NAMALWA (cell line): ENCODE measurements at regions not wholly inside any gene's neighbourhood (a gene's known extent, or its start where the extent isn't known, plus 50 kb on each side); places are given as distances from the start of the nearest gene placed in this dataset.

Source experiments
- DNase-seq: peaks from one replicate; pipeline ENCODE4 v3.0.0-alpha.2; 2015; ENCODE audit warnings: low spot score

GRCh38 chr12:67427336-67427735, 158.2 kb downstream of the CAND1 start:
- no peak for DNase-seq

GRCh38 chr12:67428431-67428830, 159.3 kb downstream of the CAND1 start:
- DNase-seq = no peak

GRCh38 chr12:67430708-67431335, 161.7 kb downstream of the CAND1 start:
- no peak for DNase-seq

- DNase-seq = no peak
Measured at GRCh38 chr12:67431411-67432020, 162.4 kb downstream of the CAND1 start.

- peak; percentile 22 for DNase-seq
Measured at GRCh38 chr12:67433385-67434175, 164.4 kb downstream of the CAND1 start.

- DNase-seq = no peak
Measured at GRCh38 chr12:67434671-67435370, 165.7 kb downstream of the CAND1 start.

- no peak for DNase-seq
Measured at GRCh38 chr12:67436230-67436629, 167.1 kb downstream of the CAND1 start.

GRCh38 chr12:67437011-67437410, 167.9 kb downstream of the CAND1 start:
- DNase-seq = no peak

GRCh38 chr12:67439611-67440010, 170.5 kb downstream of the CAND1 start:
- DNase-seq = no peak

- peak; percentile 76 for DNase-seq
Measured at GRCh38 chr12:67441736-67442346, 172.7 kb downstream of the CAND1 start.

GRCh38 chr12:67442347-67442841, 173.2 kb downstream of the CAND1 start:
- DNase-seq = no peak

- no peak for DNase-seq
Measured at GRCh38 chr12:67442896-67443295, 173.7 kb downstream of the CAND1 start.

GRCh38 chr12:67444542-67444941, 175.4 kb downstream of the CAND1 start:
- DNase-seq = no peak

GRCh38 chr12:67446716-67447115, 177.6 kb downstream of the CAND1 start:
- DNase-seq = no peak

- DNase-seq = no peak
Measured at GRCh38 chr12:67447180-67447579, 178.0 kb downstream of the CAND1 start.

- DNase-seq = peak; percentile 58
Measured at GRCh38 chr12:67449591-67450052, 180.5 kb downstream of the CAND1 start.

- DNase-seq = no peak
Measured at GRCh38 chr12:67450441-67450840, 181.3 kb downstream of the CAND1 start.

GRCh38 chr12:67451206-67451605, 182.0 kb downstream of the CAND1 start:
- no peak for DNase-seq

GRCh38 chr12:67452119-67452805, 183.1 kb downstream of the CAND1 start:
- peak; percentile 60 for DNase-seq

GRCh38 chr12:67453191-67453590, 184.0 kb downstream of the CAND1 start:
- DNase-seq = no peak

- no peak for DNase-seq
Measured at GRCh38 chr12:67455236-67455635, 186.1 kb downstream of the CAND1 start.
